ENCODE measurements at regions not wholly inside any gene's neighbourhood (a gene's known extent, or its start where the extent isn't known, plus 50 kb on each side); places are given as distances from the start of the nearest gene placed in this dataset.

GRCh38 chr10:90130321-90131086, 429.1 kb downstream of the KIF20B start:
- no peak for DNase-seq

DNA sequence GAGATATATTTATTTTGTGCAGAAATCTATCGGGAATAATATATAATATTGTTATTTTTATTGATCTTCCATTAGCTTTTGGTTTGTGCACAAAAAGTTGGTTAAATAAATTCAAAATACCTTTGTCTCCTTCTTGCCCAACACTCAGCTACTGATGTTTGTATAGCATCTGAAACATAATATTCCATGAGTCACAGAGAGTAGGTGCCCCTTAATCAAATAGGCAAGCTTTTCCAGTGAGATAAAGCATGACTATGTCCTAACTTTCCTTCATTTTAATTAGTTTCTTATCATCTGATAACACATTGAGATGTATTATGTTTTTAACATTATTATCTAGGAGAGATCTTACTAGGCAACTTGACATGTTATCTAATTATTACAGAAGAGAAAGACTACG, 432.2 kb downstream of the KIF20B start:
- DNase-seq = no peak

GRCh38 chr10:90136731-90137316, 435.4 kb downstream of the KIF20B start:
- no peak for DNase-seq

- peak; percentile 6 for DNase-seq
Measured at GRCh38 chr10:90138844-90139243, 437.5 kb downstream of the KIF20B start.

DNA sequence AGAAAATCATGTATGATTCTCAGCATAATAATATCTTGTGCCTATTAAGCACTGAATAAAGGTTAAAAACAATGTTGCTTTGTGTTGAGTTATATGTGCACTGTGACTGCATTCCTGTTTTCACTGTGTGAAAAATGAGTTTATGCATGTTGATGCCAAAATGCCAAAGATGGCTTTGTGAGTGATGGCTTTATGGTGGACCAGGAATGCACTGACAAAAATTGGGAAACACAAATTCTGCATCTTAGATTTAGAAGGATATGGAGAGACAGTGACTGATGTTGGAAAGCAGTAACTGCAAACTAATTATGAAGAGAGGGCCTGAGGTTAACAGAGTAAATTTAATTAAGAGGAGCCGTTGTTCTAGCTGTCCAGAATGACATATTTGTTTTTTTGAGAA, 440.4 kb downstream of the KIF20B start:
- DNase-seq = no peak

DNA sequence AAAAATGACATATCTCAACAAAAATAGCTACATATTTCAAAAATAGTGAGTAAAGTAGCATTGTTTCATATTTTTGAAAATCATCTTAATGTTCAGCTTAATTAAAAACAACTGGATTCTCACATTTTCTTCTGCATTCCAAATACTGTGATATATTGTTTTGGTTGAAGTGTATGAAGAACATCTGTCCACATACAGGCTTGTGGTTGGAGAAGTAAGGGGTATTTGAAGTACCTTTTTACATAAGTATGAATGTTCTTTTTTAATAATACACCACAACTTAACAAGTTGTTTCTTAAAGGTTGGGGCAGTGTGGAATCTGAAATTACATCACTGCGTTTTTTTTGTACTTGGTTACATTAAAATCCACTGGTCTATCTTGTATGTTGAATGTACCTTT, 442.5 kb downstream of the KIF20B start:
- DNase-seq = no peak

GRCh38 chr10:90148116-90148855, 446.9 kb downstream of the KIF20B start:
- DNase-seq = peak; percentile 33

GRCh38 chr10:90149563-90149962, 448.2 kb downstream of the KIF20B start:
- DNase-seq = no peak

GRCh38 chr10:90162271-90162853, 461.0 kb downstream of the KIF20B start:
- DNase-seq = peak; percentile 66

- peak; percentile 36 for DNase-seq
Measured at GRCh38 chr10:90167174-90168064, 466.0 kb downstream of the KIF20B start.

GRCh38 chr10:90168244-90168643, 466.9 kb downstream of the KIF20B start:
- DNase-seq = no peak

- DNase-seq = no peak
Measured at GRCh38 chr10:90171014-90171722, 469.8 kb downstream of the KIF20B start.

DNA sequence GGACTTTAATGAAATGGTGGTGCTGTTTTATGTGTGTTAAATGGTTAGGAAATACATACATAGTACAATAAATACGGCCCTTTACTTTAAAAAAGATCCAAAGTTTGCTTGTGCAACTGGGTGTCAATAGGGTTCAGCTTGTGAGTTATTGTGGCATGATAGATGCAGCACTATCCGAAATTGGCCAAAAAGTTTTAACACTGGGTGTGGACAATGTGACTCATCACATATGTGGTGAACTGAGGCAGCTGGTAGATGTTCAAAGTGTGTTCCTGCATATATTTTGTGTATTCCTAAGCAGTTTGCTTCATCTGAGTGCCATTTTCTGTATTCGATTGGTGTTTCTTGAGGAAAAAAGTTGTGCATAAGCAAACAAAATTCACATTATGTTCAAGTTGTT, 473.1 kb downstream of the KIF20B start:
- no peak for DNase-seq

DNA sequence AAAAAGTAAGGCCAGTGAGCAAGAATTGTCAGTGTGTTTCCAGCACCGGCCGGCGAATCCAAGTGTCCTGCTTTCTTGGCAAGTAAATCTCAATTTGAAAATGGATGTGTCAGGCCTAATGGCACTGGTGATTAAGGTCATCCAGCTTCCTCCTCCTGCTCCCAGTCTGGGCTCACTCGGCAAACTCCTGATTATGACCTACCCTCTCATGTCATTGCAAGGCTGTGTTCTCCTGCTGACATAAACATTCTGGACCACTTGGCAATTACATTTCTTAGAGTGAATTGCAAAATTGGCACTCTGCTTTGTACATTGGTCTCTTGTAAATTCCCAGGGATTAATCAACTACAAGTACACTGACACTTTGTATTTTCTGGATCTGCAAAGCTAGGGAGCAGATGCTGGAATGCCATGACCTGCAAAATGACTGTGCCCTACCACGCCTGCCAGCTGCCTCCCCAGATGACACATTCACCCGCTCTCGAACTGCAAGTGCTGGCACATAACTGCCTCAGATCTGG, 473.8 kb downstream of the KIF20B start:
- no peak for DNase-seq

DNA sequence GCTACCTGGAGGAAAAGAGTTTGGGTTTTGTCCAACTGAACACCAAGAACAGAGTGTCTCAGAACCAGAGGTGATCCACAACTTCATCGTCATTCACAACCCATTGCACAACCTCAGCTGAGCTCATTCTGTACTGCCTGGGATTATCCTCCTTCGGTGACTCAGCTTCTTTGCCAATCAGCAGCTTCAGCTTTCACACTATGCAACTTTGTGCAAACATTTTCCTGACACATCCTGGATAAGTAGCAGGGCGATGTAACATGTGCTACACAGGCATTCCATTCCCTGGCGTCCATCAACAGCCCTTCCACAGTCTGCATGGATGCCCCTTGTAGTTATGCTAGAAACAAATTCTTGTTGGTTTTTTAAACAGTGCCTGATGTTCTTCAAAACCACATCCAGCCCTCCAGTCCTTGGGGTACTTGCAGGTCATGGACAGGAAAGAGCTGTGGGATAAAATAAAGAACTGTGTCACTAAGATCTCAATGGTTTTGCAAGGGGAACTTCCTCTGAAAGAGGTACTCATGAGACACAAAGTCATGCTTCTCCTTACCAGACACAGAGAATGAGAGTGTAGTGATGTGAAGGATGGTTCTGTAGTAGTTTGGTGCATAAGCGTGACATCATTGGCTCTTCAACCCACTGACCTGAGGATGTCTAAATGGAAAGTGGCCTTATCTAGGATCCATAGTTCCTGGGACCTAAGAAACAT, 478.5 kb downstream of the KIF20B start:
- DNase-seq = peak; percentile 88

GRCh38 chr10:90180886-90181691, 479.7 kb downstream of the KIF20B start:
- DNase-seq = no peak

DNA sequence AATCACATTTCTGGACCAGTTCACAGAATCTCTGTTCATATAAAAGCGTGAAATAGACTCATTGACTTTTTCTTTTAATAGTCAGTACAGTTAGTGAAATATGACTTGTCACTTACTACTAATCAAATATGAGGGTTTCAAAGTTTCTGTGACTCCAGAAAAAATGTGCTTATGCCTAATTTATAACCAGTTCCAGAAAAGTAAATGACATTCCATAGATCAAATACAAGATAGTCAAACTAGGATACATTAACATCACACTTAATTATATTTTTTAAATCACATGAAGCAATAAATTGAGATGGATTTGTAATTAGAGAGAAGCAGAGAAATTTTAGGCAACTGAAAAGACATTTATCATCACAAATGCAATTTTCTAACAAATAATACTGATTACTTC, 491.4 kb downstream of the KIF20B start:
- no peak for DNase-seq

DNA sequence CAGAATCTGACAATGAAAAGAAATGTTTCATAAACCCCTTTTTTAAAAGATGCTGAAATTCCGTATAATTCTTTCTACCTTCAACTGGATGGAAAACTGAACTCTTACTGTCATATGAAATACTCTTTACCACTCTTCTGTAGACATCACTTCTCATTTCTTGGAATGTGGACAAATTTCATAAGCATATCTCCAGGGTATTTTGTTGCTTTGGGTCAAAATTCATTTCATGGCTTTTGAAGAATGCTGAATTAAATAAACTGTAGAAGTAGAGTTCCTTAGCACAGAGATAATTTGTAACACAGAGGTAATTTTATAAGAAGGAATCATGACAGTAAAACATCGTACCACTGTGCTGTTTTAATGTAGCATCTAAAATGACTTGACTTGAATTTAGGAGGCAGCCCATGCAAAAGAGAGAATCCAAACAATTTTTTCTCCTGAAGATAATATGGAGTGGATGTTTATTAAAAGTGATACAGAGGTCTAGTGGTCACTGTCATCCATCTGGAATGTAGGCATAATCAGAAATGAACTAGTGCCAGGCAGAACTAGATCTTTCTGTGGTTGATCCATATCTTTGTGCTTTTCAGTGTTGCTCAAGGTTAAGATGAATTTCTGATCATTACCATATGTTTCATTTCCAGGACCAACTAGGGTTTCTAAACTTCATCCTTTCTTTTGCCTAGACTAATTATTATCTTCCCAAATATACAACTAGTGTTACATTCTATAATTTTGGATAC, 492.0 kb downstream of the KIF20B start:
- DNase-seq = peak; percentile 83

DNA sequence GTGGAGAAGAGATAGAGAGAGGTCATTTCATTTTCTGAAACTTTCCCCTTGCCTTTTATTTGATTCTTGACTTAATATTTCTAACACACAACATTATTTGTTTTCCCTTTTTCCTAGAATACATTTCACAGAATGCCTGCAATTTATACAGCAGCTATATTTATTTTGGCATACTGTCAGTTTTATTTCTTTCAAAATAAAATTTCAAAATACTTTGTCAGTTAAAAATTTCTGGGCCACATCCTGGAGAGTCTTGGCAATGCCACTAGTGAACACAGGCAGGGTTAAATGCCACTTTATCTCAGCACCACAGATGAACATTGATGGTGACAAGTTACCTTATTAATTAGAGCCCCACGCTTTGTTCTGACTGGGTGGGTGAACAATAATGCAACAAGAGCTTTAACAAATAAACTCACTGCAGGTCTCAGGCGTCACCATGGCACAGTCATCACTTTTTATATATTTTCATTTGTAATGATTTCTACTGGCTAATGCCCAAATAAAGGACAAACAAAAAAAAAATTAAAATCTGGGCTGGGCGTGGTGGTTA, 494.0 kb downstream of the KIF20B start:
- no peak for DNase-seq

Measured in EL (cell line).